Activated CD4-positive, alpha-beta T cell treated with anti-CD3 and anti-CD28 coated beads, Interleukin-10, Interleukin-2, amounts not matched to agents 100 ng/mL and 50 ng/mL, durations not matched to agents 16 hours and 8 hours (primary cell): ENCODE measurements at regions not wholly inside any gene's neighbourhood (a gene's known extent, or its start where the extent isn't known, plus 50 kb on each side); places are given as distances from the start of the nearest gene placed in this dataset.
A peak's percentile ranks its signal among the peaks of the same experiment; 100 is the strongest.
"Not testable (repeated sequence)": the region's sequence is repeated elsewhere in the genome, so short reads cannot be mapped to it uniquely, and the experiment has no call there.

ENCODE experiments used
- DNase-seq: peaks from one replicate; pipeline ENCODE4 v3.0.0-alpha.2; 2020

DNA sequence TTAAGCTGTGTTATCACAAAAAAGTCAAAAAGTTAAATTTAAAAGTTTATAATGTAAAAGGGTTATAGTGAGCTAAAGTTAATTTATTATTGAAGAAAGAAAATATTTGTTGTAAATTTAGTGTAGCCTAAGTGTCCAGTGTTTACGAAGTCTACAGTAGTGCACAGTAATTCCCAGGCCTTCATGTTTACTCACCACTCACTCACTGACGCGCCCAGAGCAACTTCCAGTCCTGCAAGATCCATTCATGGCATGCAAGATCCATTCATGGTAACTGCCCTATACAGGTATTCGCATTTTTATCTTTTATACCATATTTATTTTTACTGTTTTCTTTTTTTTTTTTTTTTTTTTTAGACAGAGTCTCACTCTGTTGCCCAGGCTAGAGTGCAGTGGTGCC is 69.5 kb downstream of the TPRA1 start:
- DNase-seq, result no peak

GRCh38 chr3:127518456-127519081 is 72.0 kb downstream of the TPRA1 start:
- DNase-seq, result no peak

GRCh38 chr3:127512256-127512655 is 78.3 kb downstream of the TPRA1 start:
- DNase-seq, result no peak

GRCh38 chr3:127501177-127501576 is 89.4 kb downstream of the TPRA1 start:
- no peak for DNase-seq

- DNase-seq, result no peak
Observed at GRCh38 chr3:127497676-127498075, 92.9 kb downstream of the TPRA1 start.

- no peak for DNase-seq
Observed at GRCh38 chr3:127497166-127497565, 93.4 kb downstream of the TPRA1 start.

GRCh38 chr3:127495821-127496655 is 94.5 kb downstream of the TPRA1 start:
- DNase-seq, result no peak

GRCh38 chr3:127493924-127494646 is 96.4 kb downstream of the TPRA1 start:
- no peak for DNase-seq

- no peak for DNase-seq
Observed at GRCh38 chr3:127492426-127492825, 98.1 kb downstream of the TPRA1 start.

DNA sequence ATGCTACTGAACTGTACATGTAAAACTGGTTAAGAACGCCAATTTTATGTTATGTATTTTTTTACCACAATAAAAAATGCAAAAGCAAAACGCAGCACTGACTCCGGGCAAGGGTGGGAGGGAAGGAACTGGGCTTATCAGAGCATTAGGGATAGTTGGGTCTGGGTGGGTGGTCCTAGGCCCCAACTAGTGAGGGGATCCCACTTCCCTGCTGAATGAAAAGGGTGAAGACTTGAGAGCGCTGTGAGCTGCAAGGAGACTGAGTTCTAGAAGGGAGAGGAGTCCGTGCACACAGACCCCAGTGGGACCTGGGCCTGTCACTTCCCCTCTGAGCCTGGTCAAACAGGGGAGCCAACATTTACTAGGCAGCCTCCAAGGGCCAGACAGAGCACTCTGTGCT is 98.6 kb downstream of the TPRA1 start:
- DNase-seq, result no peak

DNA sequence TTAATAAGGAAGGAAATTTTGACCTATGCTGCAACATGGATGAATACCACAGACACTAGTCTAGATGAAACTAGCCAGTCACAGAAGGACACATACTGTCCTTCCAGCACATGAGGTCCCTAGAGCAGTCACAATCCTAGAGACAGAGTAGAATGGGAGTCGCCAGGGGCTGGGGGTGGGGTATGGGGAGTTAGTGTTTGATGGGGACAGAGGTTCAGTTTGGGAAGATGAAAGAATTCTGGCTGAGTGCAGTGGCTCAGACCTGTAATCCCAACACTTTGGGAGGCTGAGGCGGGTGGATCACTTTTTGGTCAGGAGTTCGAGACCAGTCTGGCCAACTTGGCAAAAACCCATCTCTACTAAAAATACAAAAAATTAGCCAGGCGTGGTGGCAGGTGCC is 99.2 kb downstream of the TPRA1 start:
- DNase-seq, result no peak

- DNase-seq, result not testable (repeated sequence)
Observed at GRCh38 chr3:127491024-127491305, 99.6 kb downstream of the TPRA1 start.

GRCh38 chr3:127490271-127491023 is 100.1 kb downstream of the TPRA1 start:
- no peak for DNase-seq

GRCh38 chr3:127489357-127489756 is 101.2 kb downstream of the TPRA1 start:
- no peak for DNase-seq

- DNase-seq, result no peak
Observed at GRCh38 chr3:127488740-127489139, 101.8 kb downstream of the TPRA1 start.

DNA sequence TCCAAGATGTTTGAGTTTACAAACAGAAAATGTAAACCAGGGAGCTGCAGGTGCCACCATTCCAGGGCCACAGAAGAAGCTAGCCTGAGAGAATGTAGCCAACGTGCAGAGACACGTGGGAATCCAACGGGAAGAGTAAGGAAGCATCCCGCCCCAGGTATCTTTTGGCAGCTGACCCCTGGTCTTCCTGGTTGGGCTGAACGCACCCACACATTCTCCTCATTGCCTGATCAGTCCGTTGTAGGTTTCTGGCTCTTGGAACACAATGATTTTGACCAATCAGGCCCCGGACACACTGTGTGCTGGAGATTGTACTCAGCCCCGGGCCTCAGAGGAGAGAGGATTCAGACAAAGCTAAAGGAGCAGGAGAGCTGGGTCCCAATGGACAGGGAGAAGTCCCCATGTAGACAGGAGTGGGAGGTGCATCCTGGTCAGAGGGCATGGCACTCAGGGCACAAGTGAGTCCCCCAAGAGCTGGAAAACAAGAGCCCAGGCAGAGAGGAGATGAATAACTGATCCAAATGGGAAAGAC is 102.3 kb downstream of the TPRA1 start:
- no peak for DNase-seq

- no peak for DNase-seq
Observed at GRCh38 chr3:127487196-127487595, 103.3 kb downstream of the TPRA1 start.

DNA sequence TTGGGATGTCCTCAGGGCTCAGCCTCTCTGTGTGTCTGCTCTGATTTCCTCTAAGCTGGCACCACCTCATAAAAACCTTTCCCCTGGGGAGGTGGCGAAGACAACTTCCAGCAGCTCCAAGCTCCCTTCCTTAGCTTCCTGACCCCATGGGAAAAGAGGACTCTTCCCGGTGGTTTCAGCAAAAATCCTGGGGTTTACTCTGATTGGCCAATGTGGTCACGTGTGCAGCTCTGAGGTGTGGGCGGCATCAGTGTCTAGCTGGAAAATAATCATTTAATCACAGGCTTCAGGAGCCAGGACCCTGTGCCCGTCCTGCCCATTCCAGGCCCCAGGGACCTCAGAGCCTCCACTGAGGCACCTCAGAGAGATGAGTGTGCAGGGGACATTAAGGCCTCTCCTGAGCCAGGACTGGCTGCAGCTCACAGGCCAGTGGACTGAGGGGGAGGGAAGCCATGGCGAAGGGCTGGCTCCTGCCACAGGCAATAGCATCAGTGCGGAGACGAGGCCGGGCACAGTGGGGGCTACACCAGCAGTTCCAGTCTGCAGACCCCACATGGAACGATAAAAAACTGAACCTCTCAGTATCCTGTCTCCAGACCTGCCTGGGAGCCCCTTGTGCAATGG is 104.1 kb downstream of the TPRA1 start:
- DNase-seq, result no peak

GRCh38 chr3:127485396-127486170 is 105.0 kb downstream of the TPRA1 start:
- peak; percentile 40 for DNase-seq

DNA sequence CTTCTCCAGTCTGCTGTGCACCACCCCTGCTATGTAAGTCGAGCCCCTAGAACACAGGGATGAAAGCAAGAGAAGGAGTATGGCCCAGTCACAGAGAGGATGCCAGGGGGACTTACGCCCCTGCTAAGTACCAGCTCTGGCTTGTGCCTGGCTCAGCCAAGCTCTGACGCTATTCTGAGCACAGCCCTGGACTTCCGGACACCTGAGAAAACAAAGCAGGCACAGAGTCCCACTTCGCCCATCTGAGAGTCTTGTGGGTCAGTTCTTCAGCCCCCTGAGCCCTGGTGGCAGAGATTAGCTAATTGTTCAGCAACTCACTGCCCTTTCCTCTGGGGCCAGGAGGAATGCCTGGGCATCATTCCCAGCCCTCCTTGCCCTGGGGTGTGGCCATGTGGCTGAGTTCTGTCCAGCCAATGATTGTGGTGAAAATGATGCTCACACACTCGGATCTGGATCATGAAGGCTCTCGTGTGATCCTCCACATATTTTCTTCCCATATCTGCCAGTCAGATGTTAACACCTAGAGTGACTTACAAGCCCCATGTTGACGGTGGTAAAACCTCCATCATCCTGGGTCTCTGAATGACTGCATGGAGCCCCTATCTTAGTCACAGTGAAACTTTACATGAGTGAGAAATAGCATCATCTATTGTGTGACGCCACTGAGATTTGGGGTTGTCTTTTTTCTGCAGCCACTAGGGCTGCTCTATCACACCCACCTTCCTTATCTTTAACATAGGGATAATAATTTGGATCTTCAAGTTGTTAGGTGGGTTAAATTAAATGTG is 105.7 kb downstream of the TPRA1 start:
- peak; percentile 92 for DNase-seq
